Stomach (tissue), 8 donors: ENCODE measurements at regions not wholly inside any gene's neighbourhood (a gene's known extent, or its start where the extent isn't known, plus 50 kb on each side); places are given as distances from the start of the nearest gene placed in this dataset.
"Not testable (repeated sequence)": the region's sequence is repeated elsewhere in the genome, so short reads cannot be mapped to it uniquely, and the experiment has no call there.

Experiments
- DNase-seq, 2 donors: peaks; one replicate each; pipeline versions ENCODE4 v3.0.0 to v3.0.0-alpha.2; 2013 to 2019
- H3K27ac ChIP-seq, 5 donors: fragments of 200-600 bp in 4 of 5; sonication (generic) in 4 of 5; one replicate each; pipeline ENCODE4 v1.5.1; 2013 to 2019; ENCODE audit warnings: mild to moderate bottlenecking in 1 of 5, moderate library complexity in 1 of 5
- H3K27me3 ChIP-seq, 3 donors: fragments of 200-600 bp; sonication (generic); one replicate each; pipeline ENCODE4 v1.5.1; 2017 to 2019; ENCODE audit warnings: mixed run types in 1 of 3
- H3K36me3 ChIP-seq, 4 donors: fragments of 200-600 bp; sonication (generic); 1 replicate in 3 of 4; 2 replicates in 1 of 4; pipeline ENCODE4 v1.5.1; 2016 to 2019
- H3K4me1 ChIP-seq, 4 donors: fragments of 200-600 bp; sonication (generic); one replicate each; pipeline ENCODE4 v1.5.1; 2016 to 2019
- H3K4me3 ChIP-seq, 4 donors: fragments of 200-600 bp; sonication (generic) in 3 of 4; one replicate each; pipeline ENCODE4 v1.5.1; 2016 to 2019; ENCODE audit warnings: mild to moderate bottlenecking in 1 of 4
- H3K9me3 ChIP-seq, 4 donors: fragments of 200-600 bp; sonication (generic); one replicate each; pipeline ENCODE4 v1.5.1; 2016 to 2019
- EP300 ChIP-seq: sonication (generic); formaldehyde crosslinking; IDR thresholded peaks from one replicate; pipeline ENCODE4 v1.6.1; 2017; ENCODE audit warnings: antibody characterized with exemption
- POLR2A ChIP-seq, 4 donors: fragments of 450-650 bp; IDR thresholded peaks; one replicate each; pipeline ENCODE4 v1.6.1; 2016; ENCODE audit warnings: antibody characterized with exemption in 4 of 4, control low read depth in 2 of 4, mild to moderate bottlenecking in 1 of 4, moderate library complexity in 1 of 4
- POLR2AphosphoS5 ChIP-seq, 3 donors: sonication (generic); formaldehyde crosslinking; IDR thresholded peaks; one replicate each; pipeline ENCODE4 v1.6.1; 2016; ENCODE audit warnings: antibody characterized with exemption in 3 of 3
- WGBS, 5 donors: extraction: QIAGEN DNeasy Blood & Tissue Kit in 3 of 5; methylation state at CpG; one replicate each; pipeline versions ENCODE4 v1.1.5 to v1.1.7; 2013 to 2018; 5-methylcytosine and 5-hydroxymethylcytosine counted together
- intact Hi-C: fragments of 100-400 bp; cut with DNase I; formaldehyde crosslinking; loops from one replicate; pipeline ENCODE4 v1.15.1; 2023; ENCODE audit warnings: low total_unique reads
- TF ChIP-seq, protein P1 (sequence below), 7 experiments: fragments of 450-650 bp in 4 of 7; fragments of 200-600 bp in 3 of 7; sonication (generic) in 3 of 7; IDR thresholded peaks; one replicate each; pipeline ENCODE4 v1.5.1; 2016 to 2019; ENCODE audit warnings: antibody characterized with exemption in 7 of 7, control low read depth in 2 of 7, mild to moderate bottlenecking in 1 of 7
- donor health status: healthy with polysubstance abuse.
- donor health status: Bipolar disorder and iron deficiency.
- donor health status: healthy.

DNA sequence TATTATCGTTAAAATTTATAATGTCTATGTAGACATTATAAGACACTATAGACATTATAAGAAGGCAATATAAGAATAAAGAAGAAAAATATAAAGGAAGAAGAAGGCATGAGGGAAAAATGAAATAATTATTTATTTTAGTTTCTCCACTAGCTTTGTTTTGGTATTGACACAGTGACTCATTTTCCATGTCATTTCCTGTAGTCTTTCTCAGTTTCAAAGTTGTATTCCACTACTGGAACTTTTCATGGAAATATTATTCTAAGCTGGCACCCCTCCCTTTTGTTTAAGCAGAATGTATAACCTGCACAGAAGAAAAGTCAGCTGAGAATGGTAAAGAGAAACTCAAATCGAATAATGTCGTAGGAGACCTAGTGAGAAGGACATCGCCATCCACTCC is 234.2 kb upstream of the NETO1 start:
- Histone ChIP-seq H3K27me3 (no peaks in the 10 kb centered on the region), H3K36me3 (no peaks in the 10 kb centered on the region), H3K4me3 (no peak overlapping the region), H3K9me3 (peaks cover 0 to 8% (median 0%) of the 10 kb centered on the region in 4 donors), H3K27ac (no peak overlapping the region), H3K4me1 (no peaks in the 10 kb centered on the region)
- TF ChIP-seq EP300 (no peak), POLR2AphosphoS5 (IDR thresholded peaks at IDR 0.05) (no peak)
- TF ChIP-seq, protein P1, sequence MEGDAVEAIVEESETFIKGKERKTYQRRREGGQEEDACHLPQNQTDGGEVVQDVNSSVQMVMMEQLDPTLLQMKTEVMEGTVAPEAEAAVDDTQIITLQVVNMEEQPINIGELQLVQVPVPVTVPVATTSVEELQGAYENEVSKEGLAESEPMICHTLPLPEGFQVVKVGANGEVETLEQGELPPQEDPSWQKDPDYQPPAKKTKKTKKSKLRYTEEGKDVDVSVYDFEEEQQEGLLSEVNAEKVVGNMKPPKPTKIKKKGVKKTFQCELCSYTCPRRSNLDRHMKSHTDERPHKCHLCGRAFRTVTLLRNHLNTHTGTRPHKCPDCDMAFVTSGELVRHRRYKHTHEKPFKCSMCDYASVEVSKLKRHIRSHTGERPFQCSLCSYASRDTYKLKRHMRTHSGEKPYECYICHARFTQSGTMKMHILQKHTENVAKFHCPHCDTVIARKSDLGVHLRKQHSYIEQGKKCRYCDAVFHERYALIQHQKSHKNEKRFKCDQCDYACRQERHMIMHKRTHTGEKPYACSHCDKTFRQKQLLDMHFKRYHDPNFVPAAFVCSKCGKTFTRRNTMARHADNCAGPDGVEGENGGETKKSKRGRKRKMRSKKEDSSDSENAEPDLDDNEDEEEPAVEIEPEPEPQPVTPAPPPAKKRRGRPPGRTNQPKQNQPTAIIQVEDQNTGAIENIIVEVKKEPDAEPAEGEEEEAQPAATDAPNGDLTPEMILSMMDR (IDR thresholded peaks at IDR 0.05): no peak
- no peak for DNase-seq
- WGBS, 5 donors: 90 to 95% (median 92%) methylated on average over 4 of the region's 4 CpGs
- intact Hi-C loops: no loop called here

DNA sequence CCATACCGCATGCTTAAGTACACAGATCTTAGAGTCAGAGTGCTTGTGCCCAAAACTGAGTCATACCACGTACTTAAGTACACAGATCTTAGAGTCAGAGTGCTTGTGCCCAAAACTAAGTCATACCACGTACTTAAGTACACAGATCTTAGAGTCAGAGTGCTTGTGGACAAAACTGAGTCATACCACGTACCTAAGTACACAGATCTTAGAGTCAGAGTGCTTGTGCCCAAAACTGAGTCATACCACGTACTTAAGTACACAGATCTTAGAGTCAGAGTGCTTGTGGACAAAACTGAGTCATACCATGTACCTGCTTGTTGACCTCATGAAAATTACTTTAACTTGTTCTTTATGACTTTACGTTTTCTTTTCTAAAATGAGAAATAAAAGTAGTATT is 233.7 kb upstream of the NETO1 start:
- H3K4me1 ChIP-seq, H3K4me3 ChIP-seq, H3K36me3 ChIP-seq, intact Hi-C loops, H3K9me3 ChIP-seq, H3K27me3 ChIP-seq, DNase-seq, H3K27ac ChIP-seq: not testable (repeated sequence)
- WGBS, 5 donors: 49 to 78% (median 64%) methylated on average over 5 to 6 of the region's 6 CpGs

DNA sequence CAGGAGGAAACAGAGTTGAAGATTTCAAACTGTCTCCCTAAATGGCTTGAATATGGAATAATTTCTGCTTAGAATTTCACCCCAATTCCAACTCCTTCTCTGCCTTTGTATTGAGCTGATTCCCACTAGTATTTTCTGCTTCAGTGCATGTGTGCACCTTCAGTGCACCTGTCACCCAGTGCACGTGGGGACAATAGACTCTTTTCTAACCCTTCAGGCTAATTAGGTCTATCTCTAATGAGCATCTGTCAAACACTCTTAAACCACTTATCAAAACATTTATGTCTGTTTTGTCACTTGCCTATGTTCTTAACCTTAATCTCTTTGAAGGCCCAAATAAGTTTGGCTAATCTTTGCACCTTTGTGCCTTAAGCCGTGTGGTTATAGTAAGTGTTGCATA is 232.0 kb upstream of the NETO1 start:
- Histone ChIP-seq H3K36me3 (no peaks in the 10 kb centered on the region), H3K27ac (no peak overlapping the region), H3K4me1 (no peaks in the 10 kb centered on the region), H3K4me3 (no peak overlapping the region), H3K9me3 (peaks cover 0 to 8% (median 0%) of the 10 kb centered on the region in 4 donors), H3K27me3 (no peaks in the 10 kb centered on the region)
- no peak for TF ChIP-seq POLR2AphosphoS5 (IDR thresholded peaks at IDR 0.05)
- TF ChIP-seq, protein P1 (IDR thresholded peaks at IDR 0.05): no peak
- TF ChIP-seq EP300: no peak
- TF ChIP-seq POLR2A (IDR thresholded peaks at IDR 0.05): no peak
- WGBS, 5 donors: 41 to 62% (median 52%) methylated on average over 2 of the region's 2 CpGs
- no peak for DNase-seq
- intact Hi-C loops: no loop called here

DNA sequence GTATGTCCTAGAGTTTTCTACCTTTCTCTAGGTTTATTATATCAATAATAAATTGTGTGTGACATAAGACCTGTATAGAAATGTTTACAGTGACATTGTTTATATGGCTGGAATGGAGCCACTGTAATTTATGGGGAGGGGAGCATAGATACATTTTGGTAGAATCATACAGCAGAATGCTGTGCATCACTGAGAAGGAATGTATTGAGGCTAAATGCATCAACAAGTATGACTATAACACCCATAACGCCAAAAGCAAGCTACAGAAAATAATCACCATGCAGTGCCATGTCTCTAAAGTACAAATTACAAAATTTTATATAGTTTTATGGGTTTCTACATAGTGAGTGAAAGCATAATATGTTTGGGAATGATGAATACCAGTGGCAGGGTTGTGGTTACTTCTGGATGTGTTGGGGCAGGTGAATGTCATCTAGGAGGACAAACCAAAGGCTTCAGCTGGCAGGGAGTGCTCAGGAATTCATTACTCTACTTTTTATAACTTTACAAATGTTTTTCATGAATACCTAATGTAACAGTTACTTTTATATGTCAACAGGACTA is 226.0 kb upstream of the NETO1 start:
- H3K36me3 ChIP-seq: no peaks in the 10 kb centered on the region
- TF ChIP-seq POLR2AphosphoS5 (IDR thresholded peaks at IDR 0.05): no peak
- TF ChIP-seq, protein P1 (IDR thresholded peaks at IDR 0.05): no peak
- TF ChIP-seq EP300: no peak
- TF ChIP-seq POLR2A (IDR thresholded peaks at IDR 0.05): no peak
- no peaks in the 10 kb centered on the region for H3K4me1 ChIP-seq
- H3K27me3 ChIP-seq: no peaks in the 10 kb centered on the region
- peaks cover 0 to 12% (median 6%) of the 10 kb centered on the region in 4 donors for H3K9me3 ChIP-seq
- no peak overlapping the region for H3K4me3 ChIP-seq
- 46 to 66% (median 50%) methylated on average over 1 of the region's 1 CpG for WGBS, 5 donors
- DNase-seq: no peak
- intact Hi-C loops: no loop called here
- no peak overlapping the region for H3K27ac ChIP-seq

DNA sequence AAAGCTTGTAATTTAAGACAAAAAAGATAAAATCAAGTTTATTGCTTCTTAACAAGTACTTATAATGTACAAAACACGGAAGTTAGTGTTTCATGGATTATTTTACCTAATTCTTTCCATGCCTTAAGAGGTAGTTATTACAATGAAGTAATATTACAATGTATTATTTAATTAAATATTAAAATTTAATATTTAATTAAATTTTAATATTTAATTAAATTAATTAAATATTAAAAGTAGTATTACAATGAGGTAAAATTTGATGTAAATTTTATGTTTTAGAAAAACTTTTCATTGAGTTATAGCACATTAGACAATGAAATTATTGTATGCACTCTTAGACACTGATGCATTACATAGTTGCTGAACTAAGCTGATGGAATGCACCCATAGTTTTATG is 220.7 kb upstream of the NETO1 start:
- no peak for DNase-seq
- intact Hi-C loops: no loop called here
- Histone ChIP-seq H3K27ac (no peak overlapping the region), H3K27me3 (no peaks in the 10 kb centered on the region), H3K4me1 (no peaks in the 10 kb centered on the region), H3K9me3 (peaks cover 0 to 12% (median 8%) of the 10 kb centered on the region in 4 donors), H3K36me3 (no peaks in the 10 kb centered on the region), H3K4me3 (no peak overlapping the region)
- TF ChIP-seq EP300 (no peak), POLR2AphosphoS5 (IDR thresholded peaks at IDR 0.05) (no peak), POLR2A (IDR thresholded peaks at IDR 0.05) (no peak)
- TF ChIP-seq, protein P1 (IDR thresholded peaks at IDR 0.05): no peak
- 82 to 87% (median 84%) methylated on average over 1 of the region's 1 CpG for WGBS, 5 donors
